ENCODE measurements at regions not wholly inside any gene's neighbourhood (a gene's known extent, or its start where the extent isn't known, plus 50 kb on each side); places are given as distances from the start of the nearest gene placed in this dataset.

DNA sequence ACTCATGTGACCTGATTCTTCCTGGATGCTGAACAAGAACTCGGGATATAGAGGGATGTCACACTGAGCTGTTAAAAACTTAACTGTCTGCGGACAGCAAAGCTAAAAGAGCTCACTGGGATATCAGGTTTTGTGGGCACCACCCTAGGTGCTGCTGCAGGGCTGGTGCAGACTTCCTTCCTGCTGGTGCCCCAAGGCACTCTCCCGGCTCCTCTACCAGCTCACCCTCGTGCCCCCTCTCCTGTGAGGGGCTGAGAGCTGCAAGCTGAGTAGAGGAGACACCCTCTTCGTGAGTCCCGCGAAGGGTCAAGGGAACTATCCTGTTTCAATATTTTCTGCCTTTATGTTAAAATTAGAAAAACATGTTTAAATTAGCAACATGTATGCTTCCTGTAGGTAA is 1475.7 kb downstream of the EFNB2 start:
- no peaks in the 10 kb centered on the region for H3K79me2 ChIP-seq (ENCODE audit: low read length)
- no peaks in the 10 kb centered on the region for H3K27me3 ChIP-seq (ENCODE audit: low read depth, low read length)
- no peaks in the 10 kb centered on the region for H3K36me3 ChIP-seq (replicated peaks; ENCODE audit: low read depth, low read length)
- no peak overlapping the region for H2AFZ ChIP-seq (ENCODE audit: low read depth, low read length)
- no peaks in the 10 kb centered on the region for H3K4me1 ChIP-seq (ENCODE audit: low read length)
- H3K9me3 ChIP-seq (ENCODE audit: insufficient read depth, low read length): no peaks in the 10 kb centered on the region
- no peak overlapping the region for H3K9ac ChIP-seq (ENCODE audit: low read length)
- no peak overlapping the region for H3K4me2 ChIP-seq (ENCODE audit: low read length)
- H3K4me3 ChIP-seq (ENCODE audit: low read length): no peak overlapping the region
- no peak for TF ChIP-seq EZH2phosphoT487 (IDR thresholded peaks at IDR 0.05; ENCODE audit: low read depth)
- TF ChIP-seq, protein P1, sequence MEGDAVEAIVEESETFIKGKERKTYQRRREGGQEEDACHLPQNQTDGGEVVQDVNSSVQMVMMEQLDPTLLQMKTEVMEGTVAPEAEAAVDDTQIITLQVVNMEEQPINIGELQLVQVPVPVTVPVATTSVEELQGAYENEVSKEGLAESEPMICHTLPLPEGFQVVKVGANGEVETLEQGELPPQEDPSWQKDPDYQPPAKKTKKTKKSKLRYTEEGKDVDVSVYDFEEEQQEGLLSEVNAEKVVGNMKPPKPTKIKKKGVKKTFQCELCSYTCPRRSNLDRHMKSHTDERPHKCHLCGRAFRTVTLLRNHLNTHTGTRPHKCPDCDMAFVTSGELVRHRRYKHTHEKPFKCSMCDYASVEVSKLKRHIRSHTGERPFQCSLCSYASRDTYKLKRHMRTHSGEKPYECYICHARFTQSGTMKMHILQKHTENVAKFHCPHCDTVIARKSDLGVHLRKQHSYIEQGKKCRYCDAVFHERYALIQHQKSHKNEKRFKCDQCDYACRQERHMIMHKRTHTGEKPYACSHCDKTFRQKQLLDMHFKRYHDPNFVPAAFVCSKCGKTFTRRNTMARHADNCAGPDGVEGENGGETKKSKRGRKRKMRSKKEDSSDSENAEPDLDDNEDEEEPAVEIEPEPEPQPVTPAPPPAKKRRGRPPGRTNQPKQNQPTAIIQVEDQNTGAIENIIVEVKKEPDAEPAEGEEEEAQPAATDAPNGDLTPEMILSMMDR (IDR thresholded peaks at IDR 0.05; ENCODE audit: low read depth, low read length): no peak
- no peaks in the 10 kb centered on the region for H4K20me1 ChIP-seq (ENCODE audit: insufficient read depth, low read length)
- no peak overlapping the region for H3K27ac ChIP-seq (ENCODE audit: low read length)

DNA sequence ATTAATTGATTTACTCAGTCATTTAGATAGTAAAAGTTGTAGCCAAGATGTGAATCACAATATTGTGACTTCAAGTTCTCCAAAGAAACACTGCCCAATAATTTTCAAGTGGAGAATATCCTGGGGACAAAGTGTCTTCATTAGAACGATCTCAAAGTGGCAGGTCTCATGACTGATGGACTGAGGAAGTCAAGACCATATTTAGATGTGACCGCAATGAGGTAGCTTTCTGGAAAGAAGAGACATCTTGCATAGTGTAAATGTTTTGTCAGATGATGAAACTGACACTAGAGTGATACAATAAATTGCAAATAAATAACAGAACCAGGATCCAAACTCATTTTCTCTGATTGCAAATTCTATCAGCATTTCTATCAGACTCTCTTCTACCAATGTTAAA is 1476.9 kb downstream of the EFNB2 start:
- H3K9me3 ChIP-seq (ENCODE audit: insufficient read depth, low read length): no peaks in the 10 kb centered on the region
- H3K79me2 ChIP-seq (ENCODE audit: low read length): no peaks in the 10 kb centered on the region
- H3K9ac ChIP-seq (ENCODE audit: low read length): no peak overlapping the region
- H3K4me2 ChIP-seq (ENCODE audit: low read length): no peak overlapping the region
- no peaks in the 10 kb centered on the region for H3K4me1 ChIP-seq (ENCODE audit: low read length)
- no peak overlapping the region for H3K27ac ChIP-seq (ENCODE audit: low read length)
- H3K27me3 ChIP-seq (ENCODE audit: low read depth, low read length): no peaks in the 10 kb centered on the region
- no peaks in the 10 kb centered on the region for H4K20me1 ChIP-seq (ENCODE audit: insufficient read depth, low read length)
- no peaks in the 10 kb centered on the region for H3K36me3 ChIP-seq (replicated peaks; ENCODE audit: low read depth, low read length)
- H3K4me3 ChIP-seq (ENCODE audit: low read length): no peak overlapping the region
- H2AFZ ChIP-seq (ENCODE audit: low read depth, low read length): no peak overlapping the region
- TF ChIP-seq, protein P1 (IDR thresholded peaks at IDR 0.05; ENCODE audit: low read depth, low read length): no peak
- TF ChIP-seq EZH2phosphoT487 (IDR thresholded peaks at IDR 0.05; ENCODE audit: low read depth): no peak

DNA sequence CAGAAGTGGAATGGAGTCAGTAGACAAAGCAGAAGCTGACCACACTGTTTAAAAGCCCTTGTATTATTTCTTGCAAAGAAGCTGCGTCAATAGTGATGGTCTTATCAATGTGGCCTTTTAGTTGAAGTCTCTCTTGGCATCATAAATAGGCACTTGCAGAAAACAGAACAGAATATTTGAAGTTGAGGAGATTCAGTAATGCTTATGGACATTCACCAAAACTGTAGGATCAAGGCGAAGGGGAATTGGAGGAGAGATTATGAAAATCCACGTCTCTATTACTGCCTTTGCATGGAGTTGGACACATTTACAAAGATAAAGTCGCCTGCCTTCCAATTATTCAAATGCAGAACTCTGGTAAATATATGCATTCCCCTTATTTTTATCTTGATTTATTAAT is 1482.8 kb downstream of the EFNB2 start:
- Histone ChIP-seq H3K79me2 (ENCODE audit: low read length) (no peaks in the 10 kb centered on the region), H3K4me2 (ENCODE audit: low read length) (no peak overlapping the region), H3K27ac (ENCODE audit: low read length) (no peak overlapping the region), H3K9me3 (ENCODE audit: insufficient read depth, low read length) (no peaks in the 10 kb centered on the region), H2AFZ (ENCODE audit: low read depth, low read length) (no peak overlapping the region), H3K27me3 (ENCODE audit: low read depth, low read length) (no peaks in the 10 kb centered on the region), H3K9ac (ENCODE audit: low read length) (no peak overlapping the region), H3K36me3 (replicated peaks; ENCODE audit: low read depth, low read length) (no peaks in the 10 kb centered on the region), H4K20me1 (ENCODE audit: insufficient read depth, low read length) (no peaks in the 10 kb centered on the region), H3K4me3 (ENCODE audit: low read length) (no peak overlapping the region), H3K4me1 (ENCODE audit: low read length) (no peaks in the 10 kb centered on the region)
- no peak for TF ChIP-seq EZH2phosphoT487 (IDR thresholded peaks at IDR 0.05; ENCODE audit: low read depth)

DNA sequence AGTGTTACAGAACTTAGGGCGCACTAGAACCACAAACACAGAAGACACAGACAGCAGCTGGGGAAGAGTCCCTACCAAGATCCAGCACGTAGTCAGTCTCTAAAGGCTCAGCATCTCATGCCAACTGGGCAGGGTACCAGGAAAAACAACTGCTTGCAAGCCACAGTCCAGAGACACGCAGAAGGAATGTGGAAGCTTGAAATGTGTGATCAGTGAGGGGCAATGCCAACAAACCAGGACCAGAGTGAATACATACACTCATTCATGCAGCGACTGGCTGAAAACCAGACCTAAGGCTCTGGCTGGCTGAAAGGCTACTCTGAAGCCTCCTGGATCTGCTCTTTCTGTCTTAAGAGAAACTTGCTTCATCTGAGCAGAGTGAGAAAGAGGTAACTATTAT is 1484.8 kb downstream of the EFNB2 start:
- Histone ChIP-seq H3K27ac (ENCODE audit: low read length) (no peak overlapping the region), H2AFZ (ENCODE audit: low read depth, low read length) (no peak overlapping the region)

More for the DNA sequence above, 1484.8 kb downstream of the EFNB2 start:
- Histone ChIP-seq H3K36me3 (replicated peaks; ENCODE audit: low read depth, low read length) (no peaks in the 10 kb centered on the region), H3K27me3 (ENCODE audit: low read depth, low read length) (no peaks in the 10 kb centered on the region), H3K4me3 (ENCODE audit: low read length) (no peak overlapping the region), H3K4me1 (ENCODE audit: low read length) (no peaks in the 10 kb centered on the region), H4K20me1 (ENCODE audit: insufficient read depth, low read length) (no peaks in the 10 kb centered on the region), H3K4me2 (ENCODE audit: low read length) (no peak overlapping the region), H3K79me2 (ENCODE audit: low read length) (no peaks in the 10 kb centered on the region), H3K9me3 (ENCODE audit: insufficient read depth, low read length) (no peaks in the 10 kb centered on the region), H3K9ac (ENCODE audit: low read length) (no peak overlapping the region)
- TF ChIP-seq EZH2phosphoT487 (IDR thresholded peaks at IDR 0.05; ENCODE audit: low read depth): no peak
- TF ChIP-seq, protein P1 (IDR thresholded peaks at IDR 0.05; ENCODE audit: low read depth, low read length): no peak

All from OCI-LY3 (cell line).